Hepatocyte (in vitro differentiated cells): ENCODE measurements at regions not wholly inside any gene's neighbourhood (a gene's known extent, or its start where the extent isn't known, plus 50 kb on each side); places are given as distances from the start of the nearest gene placed in this dataset.

ENCODE experiments used
- DNase-seq: peaks from one replicate; pipeline ENCODE4 v3.0.0-alpha.2; 2016; ENCODE audit warnings: low spot score
- H2AFZ ChIP-seq: fragments of 200-600 bp; sonication (generic); 2 replicates; pipeline ENCODE4 v1.6.0; 2016; ENCODE audit warnings: antibody characterized with exemption, mild to moderate bottlenecking
- H3K27ac ChIP-seq: fragments of 200-600 bp; sonication (generic); 2 replicates; pipeline ENCODE4 v1.5.1; 2016; ENCODE audit warnings: mild to moderate bottlenecking
- H3K27me3 ChIP-seq: fragments of 200-600 bp; sonication (generic); 2 replicates; pipeline ENCODE4 v1.6.1; 2016
- H3K36me3 ChIP-seq: fragments of 200-600 bp; sonication (generic); replicated peaks from 2 replicates; pipeline ENCODE4 v1.5.1; 2016; ENCODE audit warnings: low read depth; ENCODE audit not compliant: insufficient read depth
- H3K4me1 ChIP-seq: fragments of 200-600 bp; sonication (generic); 2 replicates; pipeline ENCODE4 v1.5.1; 2016; ENCODE audit warnings: mild to moderate bottlenecking, moderate library complexity; ENCODE audit not compliant: insufficient read depth
- H3K4me2 ChIP-seq: fragments of 200-600 bp; sonication (generic); 2 replicates; pipeline ENCODE4 v1.6.0; 2016
- H3K4me3 ChIP-seq: fragments of 200-600 bp; sonication (generic); 2 replicates; pipeline ENCODE4 v1.5.1; 2016; ENCODE audit warnings: mild to moderate bottlenecking
- H3K79me2 ChIP-seq: fragments of 200-600 bp; sonication (generic); 2 replicates; pipeline ENCODE4 v1.6.0; 2017; ENCODE audit warnings: mild to moderate bottlenecking
- H3K9me2 ChIP-seq: fragments of 200-600 bp; sonication (generic); replicated peaks from 2 replicates; pipeline ENCODE4 v1.6.0; 2017; ENCODE audit warnings: mild to moderate bottlenecking; ENCODE audit not compliant: insufficient read depth
- H3K9me3 ChIP-seq: fragments of 200-600 bp; sonication (generic); 2 replicates; pipeline ENCODE4 v1.5.1; 2016; ENCODE audit warnings: low read depth, mild to moderate bottlenecking
- H4K20me1 ChIP-seq: fragments of 200-600 bp; sonication (generic); 2 replicates; pipeline ENCODE4 v1.6.0; 2016; ENCODE audit warnings: mild to moderate bottlenecking; ENCODE audit not compliant: insufficient read depth, poor library complexity, severe bottlenecking
- CTCF ChIP-seq: fragments of 200-600 bp; sonication (generic); IDR thresholded peaks from 2 replicates; pipeline ENCODE4 v1.5.1; 2016; ENCODE audit warnings: antibody characterized with exemption, mild to moderate bottlenecking; ENCODE audit not compliant: poor library complexity
- EZH2 ChIP-seq: fragments of 200-600 bp; sonication (generic); IDR thresholded peaks from 2 replicates; pipeline ENCODE4 v1.6.1; 2016; ENCODE audit warnings: antibody characterized with exemption, mild to moderate bottlenecking, borderline replicate concordance
- EZH2phosphoT487 ChIP-seq: fragments of 200-600 bp; sonication (generic); IDR thresholded peaks from one replicate; pipeline ENCODE4 v1.6.1; 2018; ENCODE audit warnings: antibody characterized with exemption, mild to moderate bottlenecking, low read depth, moderate library complexity; ENCODE audit not compliant: unreplicated experiment, severe bottlenecking
- WGBS: methylation state at CpG from one replicate; pipeline ENCODE4 v1.1.6; 2016; ENCODE audit warnings: low lambda C conversion rate; ENCODE audit errors: missing lambda C conversion rate; 5-methylcytosine and 5-hydroxymethylcytosine counted together

GRCh38 chr9:111114486-111114885 is 76.2 kb upstream of the LPAR1 start:
- Histone ChIP-seq H3K27ac (no peak overlapping the region), H3K4me2 (no peak overlapping the region), H3K4me1 (no peaks in the 10 kb centered on the region), H3K27me3 (no peaks in the 10 kb centered on the region), H3K36me3 (no peaks in the 10 kb centered on the region), H2AFZ (no peak overlapping the region), H3K4me3 (no peak overlapping the region), H3K9me3 (no peaks in the 10 kb centered on the region), H3K79me2 (no peaks in the 10 kb centered on the region), H3K9me2 (no peaks in the 10 kb centered on the region), H4K20me1 (no peaks in the 10 kb centered on the region)
- TF ChIP-seq CTCF (no peak), EZH2 (no peak), EZH2phosphoT487 (no peak)
- WGBS = 81% methylated on average over 1 of the region's 1 CpG
- DNase-seq = no peak

- no peaks in the 10 kb centered on the region for H4K20me1 ChIP-seq
- no peaks in the 10 kb centered on the region for H3K36me3 ChIP-seq
- H3K4me2 ChIP-seq = no peak overlapping the region
- TF ChIP-seq EZH2phosphoT487 (no peak), CTCF (no peak), EZH2 (no peak)
- H3K4me3 ChIP-seq = no peak overlapping the region
- 60% methylated on average over 2 of the region's 2 CpGs for WGBS
- DNase-seq = no peak
- no peaks in the 10 kb centered on the region for H3K9me3 ChIP-seq
- H2AFZ ChIP-seq = no peak overlapping the region
- no peaks in the 10 kb centered on the region for H3K4me1 ChIP-seq
- H3K27ac ChIP-seq = no peak overlapping the region
- H3K27me3 ChIP-seq = no peaks in the 10 kb centered on the region
- no peaks in the 10 kb centered on the region for H3K79me2 ChIP-seq
- no peaks in the 10 kb centered on the region for H3K9me2 ChIP-seq
Measured at GRCh38 chr9:111113712-111114111, 75.4 kb upstream of the LPAR1 start.

GRCh38 chr9:111110805-111111204 is 72.5 kb upstream of the LPAR1 start:
- Histone ChIP-seq H3K9me3 (no peaks in the 10 kb centered on the region), H3K36me3 (no peaks in the 10 kb centered on the region)

More at GRCh38 chr9:111110805-111111204, 72.5 kb upstream of the LPAR1 start:
- no peak for DNase-seq
- no peak overlapping the region for H2AFZ ChIP-seq
- H3K4me1 ChIP-seq = no peaks in the 10 kb centered on the region
- no peaks in the 10 kb centered on the region for H4K20me1 ChIP-seq
- H3K27me3 ChIP-seq = no peaks in the 10 kb centered on the region
- H3K4me3 ChIP-seq = no peak overlapping the region
- no peaks in the 10 kb centered on the region for H3K9me2 ChIP-seq
- TF ChIP-seq EZH2phosphoT487 (no peak), CTCF (no peak), EZH2 (no peak)
- H3K79me2 ChIP-seq = no peaks in the 10 kb centered on the region
- no peak overlapping the region for H3K27ac ChIP-seq
- no peak overlapping the region for H3K4me2 ChIP-seq
- 83% methylated on average over 3 of the region's 3 CpGs for WGBS
